Caco-2 (cell line): ENCODE measurements at regions not wholly inside any gene's neighbourhood (a gene's known extent, or its start where the extent isn't known, plus 50 kb on each side); places are given as distances from the start of the nearest gene placed in this dataset.

Experiments used
- BruUV-seq: library from RNA; stranded (reverse); fragments of 400-500 nt; replicated peaks from 2 replicates; lab custom pipeline; 2021; lab: Mats Ljungman, UMichigan
- CTCF ChIA-PET: fragments of 300-600 bp; sonication (Branson Sonifier 250); formaldehyde crosslinking; loops from one replicate; lab custom pipeline; 2022; ENCODE audit warnings: antibody characterized with exemption; lab: Charles Lee
- POLR2A ChIA-PET: fragments of 300-600 bp; sonication (Branson Sonifier 250); formaldehyde crosslinking; loops from one replicate; lab custom pipeline; 2022; ENCODE audit warnings: antibody characterized with exemption; lab: Charles Lee
- DNase-seq, 2 experiments: peaks; one replicate each; pipeline versions ENCODE4 v3.0.0 to v3.0.0-alpha.2; 2020 to 2022
- H3K27me3 ChIP-seq: replicated peaks from 2 replicates; pipeline ENCODE4 v1.6.0; 2011; ENCODE audit warnings: low read length; ENCODE audit not compliant: control insufficient read depth, insufficient read depth
- H3K36me3 ChIP-seq: 2 replicates; pipeline ENCODE4 v1.5.1; 2011; ENCODE audit warnings: low read length; ENCODE audit not compliant: control insufficient read depth, insufficient read depth
- H3K4me1 ChIP-seq: fragments of 250-450 bp; sonication (Bioruptor Pico); 2 replicates; pipeline ENCODE4 v1.5.1; 2020; ENCODE audit warnings: mild to moderate bottlenecking
- H3K4me3 ChIP-seq: 2 replicates; pipeline ENCODE4 v1.5.1; 2011; ENCODE audit warnings: low read depth, mild to moderate bottlenecking, control low read depth, low read length
- H3K9me3 ChIP-seq: fragments of 250-450 bp; sonication (Bioruptor Pico); 2 replicates; pipeline ENCODE4 v1.5.1; 2020; ENCODE audit warnings: mild to moderate bottlenecking, moderate library complexity
- H3K27ac Mint-ChIP-seq: one replicate; pipeline ENCODE4 v1.8.0; 2022; ENCODE audit warnings: mixed read lengths; ENCODE audit not compliant: unreplicated experiment
- H3K27me3 Mint-ChIP-seq: one replicate; pipeline ENCODE4 v1.8.0; 2022; ENCODE audit warnings: mixed read lengths; ENCODE audit not compliant: insufficient read depth, unreplicated experiment
- H3K36me3 Mint-ChIP-seq: one replicate; pipeline ENCODE4 v1.8.0; 2022; ENCODE audit warnings: mild to moderate bottlenecking, mixed read lengths; ENCODE audit not compliant: insufficient read depth, unreplicated experiment
- H3K4me1 Mint-ChIP-seq: one replicate; pipeline ENCODE4 v1.8.0; 2022; ENCODE audit warnings: low read depth, mixed read lengths; ENCODE audit not compliant: unreplicated experiment
- H3K4me3 Mint-ChIP-seq: one replicate; pipeline ENCODE4 v1.8.0; 2022; ENCODE audit warnings: mild to moderate bottlenecking, moderate library complexity, mixed read lengths; ENCODE audit not compliant: unreplicated experiment
- H3K9me3 Mint-ChIP-seq: one replicate; pipeline ENCODE4 v1.8.0; 2022; ENCODE audit warnings: mixed read lengths; ENCODE audit not compliant: unreplicated experiment
- intact Hi-C: fragments of 100-400 bp; cut with micrococcal nuclease; formaldehyde crosslinking; loops from one replicate; pipeline ENCODE4 v1.10.0; 2022; ENCODE audit not compliant: unreplicated experiment
- TF ChIP-seq, protein P1 (sequence below), 2 experiments: fragments of 200-600 bp in 1 of 2; IDR thresholded peaks; 1 replicate in 1 of 2; 2 replicates in 1 of 2; pipeline versions ENCODE4 v1.5.1 to v1.8.0; 2011 to 2022; ENCODE audit warnings: antibody characterized with exemption in 1 of 2, control low read depth in 1 of 2, inconsistent platforms in 1 of 2, low read depth in 1 of 2, low read length in 1 of 2, mild to moderate bottlenecking in 1 of 2, moderate library complexity in 1 of 2; ENCODE audit not compliant: insufficient read depth in 1 of 2, severe bottlenecking in 1 of 2, unreplicated experiment in 1 of 2

DNA sequence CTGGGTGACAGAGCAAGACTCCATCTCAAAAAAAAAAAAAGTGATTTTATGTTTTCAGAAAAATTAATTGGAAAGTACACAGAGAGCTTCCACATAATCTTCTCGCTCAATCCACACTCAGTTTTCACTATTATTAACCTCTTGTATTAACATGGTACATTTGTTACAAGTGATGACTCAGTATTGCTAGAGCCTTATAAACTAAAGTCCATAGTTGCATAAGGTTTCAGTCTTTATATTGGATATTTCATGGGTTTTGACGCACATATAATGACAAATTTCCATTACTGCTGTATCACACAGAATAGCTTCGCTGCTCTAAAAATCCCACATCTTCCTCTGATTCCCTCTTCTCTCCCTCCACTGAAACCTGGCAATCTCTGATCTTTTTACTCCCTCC lies 603.5 kb downstream of the XIRP2 start:
- TF ChIP-seq, protein P1, sequence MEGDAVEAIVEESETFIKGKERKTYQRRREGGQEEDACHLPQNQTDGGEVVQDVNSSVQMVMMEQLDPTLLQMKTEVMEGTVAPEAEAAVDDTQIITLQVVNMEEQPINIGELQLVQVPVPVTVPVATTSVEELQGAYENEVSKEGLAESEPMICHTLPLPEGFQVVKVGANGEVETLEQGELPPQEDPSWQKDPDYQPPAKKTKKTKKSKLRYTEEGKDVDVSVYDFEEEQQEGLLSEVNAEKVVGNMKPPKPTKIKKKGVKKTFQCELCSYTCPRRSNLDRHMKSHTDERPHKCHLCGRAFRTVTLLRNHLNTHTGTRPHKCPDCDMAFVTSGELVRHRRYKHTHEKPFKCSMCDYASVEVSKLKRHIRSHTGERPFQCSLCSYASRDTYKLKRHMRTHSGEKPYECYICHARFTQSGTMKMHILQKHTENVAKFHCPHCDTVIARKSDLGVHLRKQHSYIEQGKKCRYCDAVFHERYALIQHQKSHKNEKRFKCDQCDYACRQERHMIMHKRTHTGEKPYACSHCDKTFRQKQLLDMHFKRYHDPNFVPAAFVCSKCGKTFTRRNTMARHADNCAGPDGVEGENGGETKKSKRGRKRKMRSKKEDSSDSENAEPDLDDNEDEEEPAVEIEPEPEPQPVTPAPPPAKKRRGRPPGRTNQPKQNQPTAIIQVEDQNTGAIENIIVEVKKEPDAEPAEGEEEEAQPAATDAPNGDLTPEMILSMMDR (IDR thresholded peaks at IDR 0.05; ENCODE audit: insufficient read depth in 1 of 2, low read depth in 1 of 2, low read length in 1 of 2, severe bottlenecking in 1 of 2, unreplicated experiment in 1 of 2) = no peak
- DNase-seq = no peak
- H3K27me3 Mint-ChIP-seq = no peaks in the 10 kb centered on the region
- H3K27ac Mint-ChIP-seq = no peak overlapping the region
- ChIA-PET POLR2A (no interaction called here), CTCF (no interaction called here)
- no peak overlapping the region for H3K4me3 Mint-ChIP-seq
- intact Hi-C loops = no loop called here
- H3K9me3 Mint-ChIP-seq = no peaks in the 10 kb centered on the region
- BruUV-seq = no TSS peak
- Histone ChIP-seq H3K9me3 (no peaks in the 10 kb centered on the region), H3K27me3 (no peaks in the 10 kb centered on the region), H3K4me3 (no peak overlapping the region), H3K36me3 (no peaks in the 10 kb centered on the region), H3K4me1 (no peaks in the 10 kb centered on the region)
- no peaks in the 10 kb centered on the region for H3K4me1 Mint-ChIP-seq
- no peaks in the 10 kb centered on the region for H3K36me3 Mint-ChIP-seq

DNA sequence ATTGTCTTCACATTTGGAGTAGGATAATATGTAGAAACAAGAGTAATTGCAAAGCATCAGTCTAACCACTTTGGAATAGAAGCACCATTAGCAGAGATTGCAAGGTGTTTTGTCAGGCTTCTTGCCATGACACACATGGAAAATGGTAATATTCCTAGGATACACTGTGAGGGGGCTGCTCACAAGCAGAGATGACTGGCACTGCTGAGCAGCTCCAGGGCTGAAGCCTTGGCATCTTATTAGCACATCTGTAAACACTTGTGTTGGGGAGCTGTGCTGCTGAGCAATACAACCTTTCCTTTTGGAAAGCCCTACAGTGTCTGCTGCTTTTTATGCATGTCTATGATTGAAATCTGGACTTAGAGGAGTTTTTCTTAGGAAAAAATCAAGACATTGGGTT lies 602.2 kb downstream of the XIRP2 start:
- ChIA-PET POLR2A (no interaction called here), CTCF (no interaction called here)
- no peak overlapping the region for H3K4me3 ChIP-seq
- H3K27ac Mint-ChIP-seq = no peak overlapping the region
- no peaks in the 10 kb centered on the region for H3K27me3 Mint-ChIP-seq
- TF ChIP-seq, protein P1 (IDR thresholded peaks at IDR 0.05; ENCODE audit: insufficient read depth in 1 of 2, low read depth in 1 of 2, low read length in 1 of 2, severe bottlenecking in 1 of 2, unreplicated experiment in 1 of 2) = no peak
- H3K9me3 Mint-ChIP-seq = no peaks in the 10 kb centered on the region
- BruUV-seq = no TSS peak
- H3K9me3 ChIP-seq = no peaks in the 10 kb centered on the region
- no peaks in the 10 kb centered on the region for H3K4me1 Mint-ChIP-seq
- no peaks in the 10 kb centered on the region for H3K36me3 Mint-ChIP-seq
- no peaks in the 10 kb centered on the region for H3K27me3 ChIP-seq
- intact Hi-C loops = no loop called here
- H3K36me3 ChIP-seq = no peaks in the 10 kb centered on the region
- DNase-seq = no peak
- no peak overlapping the region for H3K4me3 Mint-ChIP-seq
- H3K4me1 ChIP-seq = no peaks in the 10 kb centered on the region

DNA sequence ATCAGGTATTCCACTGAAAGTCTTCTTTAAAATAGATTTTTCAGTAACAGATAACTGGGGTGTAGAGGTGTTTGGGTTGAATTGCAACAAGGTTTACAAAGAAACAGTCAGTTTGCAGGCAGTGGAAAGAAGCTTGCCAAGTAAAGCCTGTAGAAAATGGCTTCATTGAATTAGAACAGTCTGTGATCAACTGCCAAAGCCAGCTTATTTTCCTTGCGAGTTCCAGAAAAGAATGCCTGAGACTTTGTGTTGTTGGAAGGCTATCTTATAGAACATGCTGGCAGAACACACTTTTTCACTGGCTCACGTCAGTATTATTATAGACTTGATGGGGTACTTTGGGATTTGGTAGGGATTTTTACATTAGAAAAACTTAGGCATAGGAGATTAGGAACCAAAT lies 601.0 kb downstream of the XIRP2 start:
- no peak overlapping the region for H3K4me3 Mint-ChIP-seq
- DNase-seq = no peak
- H3K27me3 ChIP-seq = no peaks in the 10 kb centered on the region
- H3K9me3 Mint-ChIP-seq = no peaks in the 10 kb centered on the region
- no peaks in the 10 kb centered on the region for H3K4me1 Mint-ChIP-seq
- H3K4me3 ChIP-seq = no peak overlapping the region
- no peaks in the 10 kb centered on the region for H3K36me3 ChIP-seq
- no peak overlapping the region for H3K27ac Mint-ChIP-seq
- POLR2A ChIA-PET = no interaction called here
- TF ChIP-seq, protein P1 (IDR thresholded peaks at IDR 0.05; ENCODE audit: insufficient read depth in 1 of 2, low read depth in 1 of 2, low read length in 1 of 2, severe bottlenecking in 1 of 2, unreplicated experiment in 1 of 2) = no peak
- no peaks in the 10 kb centered on the region for H3K27me3 Mint-ChIP-seq
- BruUV-seq = no TSS peak
- H3K36me3 Mint-ChIP-seq = no peaks in the 10 kb centered on the region
- CTCF ChIA-PET = no interaction called here
- no peaks in the 10 kb centered on the region for H3K9me3 ChIP-seq
- H3K4me1 ChIP-seq = no peaks in the 10 kb centered on the region
- intact Hi-C loops = no loop called here
